CD14-positive monocyte (primary cell): ENCODE measurements at regions not wholly inside any gene's neighbourhood (a gene's known extent, or its start where the extent isn't known, plus 50 kb on each side); places are given as distances from the start of the nearest gene placed in this dataset.

Experiments used
- DNase-seq, 3 donors: peaks; one replicate each; pipeline ENCODE4 v3.0.0-alpha.2; 2011 to 2022
- H2AFZ ChIP-seq: 2 replicates; pipeline ENCODE4 v1.6.0; 2012; ENCODE audit warnings: mild to moderate bottlenecking, low read depth, low read length, inconsistent platforms; ENCODE audit not compliant: insufficient read depth, poor library complexity, severe bottlenecking
- H3K27ac ChIP-seq, 2 donors: 1 replicate in 1 of 2; 2 replicates in 1 of 2; pipeline ENCODE4 v1.5.1; 2012 to 2013; ENCODE audit warnings: low read length in 2 of 2, control low read depth in 1 of 2, inconsistent platforms in 1 of 2, low read depth in 1 of 2, mild to moderate bottlenecking in 1 of 2
- H3K27me3 ChIP-seq, 2 donors: one replicate each; pipeline versions ENCODE4 v1.6.0 to v1.6.1; 2011 to 2013; ENCODE audit warnings: low read length in 2 of 2; ENCODE audit not compliant: control insufficient read depth in 2 of 2, insufficient read depth in 2 of 2
- H3K36me3 ChIP-seq, 2 donors: replicated peaks in 1 of 2; 1 replicate in 1 of 2; 2 replicates in 1 of 2; pipeline versions ENCODE4 v1.5.1 to v1.6.1; 2012 to 2013; ENCODE audit warnings: low read length in 2 of 2, control low read depth in 1 of 2, inconsistent platforms in 1 of 2, mild to moderate bottlenecking in 1 of 2; ENCODE audit not compliant: insufficient read depth in 2 of 2, control insufficient read depth in 1 of 2
- H3K4me1 ChIP-seq, 2 donors: 1 replicate in 1 of 2; 2 replicates in 1 of 2; pipeline versions ENCODE4 v1.5.1 to v1.6.1; 2012 to 2013; ENCODE audit warnings: low read length in 2 of 2, control low read depth in 1 of 2, inconsistent platforms in 1 of 2, mild to moderate bottlenecking in 1 of 2, moderate library complexity in 1 of 2; ENCODE audit not compliant: insufficient read depth in 2 of 2, control insufficient read depth in 1 of 2
- H3K4me2 ChIP-seq: replicated peaks from 2 replicates; pipeline ENCODE3; 2012; ENCODE audit warnings: low read length, moderate library complexity, mild to moderate bottlenecking; ENCODE audit not compliant: poor library complexity, severe bottlenecking; ENCODE audit errors: extremely low read depth
- H3K4me3 ChIP-seq, 3 experiments: fragments of 200-600 bp in 1 of 3; sonication (generic) in 1 of 3; replicated peaks in 1 of 3; 1 replicate in 2 of 3; 2 replicates in 1 of 3; pipeline ENCODE4 v1.5.1; 2011 to 2013; ENCODE audit warnings: low read length in 3 of 3, mild to moderate bottlenecking in 3 of 3, control low read depth in 2 of 3, low read depth in 2 of 3, inconsistent platforms in 1 of 3, moderate library complexity in 1 of 3
- H3K79me2 ChIP-seq: 2 replicates; pipeline ENCODE4 v1.6.0; 2012; ENCODE audit warnings: mild to moderate bottlenecking, control low read depth, inconsistent platforms, low read length, moderate library complexity; ENCODE audit not compliant: insufficient read depth
- H3K9ac ChIP-seq: 2 replicates; pipeline ENCODE4 v1.6.0; 2017; ENCODE audit warnings: low read length, mild to moderate bottlenecking; ENCODE audit not compliant: insufficient read depth, poor library complexity, severe bottlenecking
- H3K9me3 ChIP-seq, 2 donors: replicated peaks in 1 of 2; 1 replicate in 1 of 2; 2 replicates in 1 of 2; pipeline versions ENCODE4 v1.5.1 to v1.6.1; 2012 to 2013; ENCODE audit warnings: low read length in 2 of 2, control low read depth in 1 of 2; ENCODE audit not compliant: control insufficient read depth in 1 of 2, insufficient read depth in 1 of 2
- H4K20me1 ChIP-seq: 2 replicates; pipeline ENCODE4 v1.6.0; 2012; ENCODE audit warnings: mild to moderate bottlenecking, low read length, control low read depth, moderate library complexity; ENCODE audit not compliant: insufficient read depth
- H3K27ac Mint-ChIP-seq, 7 donors: one replicate each; pipeline ENCODE4 v1.8.0; 2020; ENCODE audit warnings: mild to moderate bottlenecking in 7 of 7, mixed read lengths in 7 of 7, moderate library complexity in 6 of 7, inconsistent platforms in 2 of 7
- H3K27me3 Mint-ChIP-seq, 3 donors: one replicate each; pipeline ENCODE4 v1.8.0; 2021 to 2022; ENCODE audit warnings: low read depth in 3 of 3, mild to moderate bottlenecking in 3 of 3, mixed read lengths in 3 of 3, moderate library complexity in 3 of 3, inconsistent platforms in 1 of 3
- H3K36me3 Mint-ChIP-seq, 2 donors: one replicate each; pipeline ENCODE4 v1.8.0; 2020; ENCODE audit warnings: mixed read lengths in 2 of 2, inconsistent platforms in 1 of 2, mild to moderate bottlenecking in 1 of 2
- H3K4me1 Mint-ChIP-seq: one replicate; pipeline ENCODE4 v1.8.0; 2020; ENCODE audit warnings: mild to moderate bottlenecking, mixed read lengths
- H3K4me3 Mint-ChIP-seq, 2 donors: one replicate each; pipeline ENCODE4 v1.8.0; 2020; ENCODE audit warnings: mild to moderate bottlenecking in 2 of 2, mixed read lengths in 2 of 2, moderate library complexity in 1 of 2
- H3K9me3 Mint-ChIP-seq, 7 donors: one replicate each; pipeline ENCODE4 v1.8.0; 2020 to 2022; ENCODE audit warnings: mixed read lengths in 7 of 7, mild to moderate bottlenecking in 6 of 7, moderate library complexity in 6 of 7, inconsistent platforms in 2 of 7
- WGBS: methylation state at CpG from one replicate; pipeline ENCODE4 v1.1.5; 2013; ENCODE audit warnings: missing lambda C conversion rate; ENCODE audit not compliant: insufficient coverage; 5-methylcytosine and 5-hydroxymethylcytosine counted together
- intact Hi-C, 2 donors: fragments of 100-400 bp; cut with micrococcal nuclease; formaldehyde crosslinking; loops; one replicate each; pipeline versions ENCODE4 v1.15.0 to v1.15.1; 2023
- TF ChIP-seq, protein P1 (sequence below): fragments of 200-600 bp; IDR thresholded peaks from one replicate; pipeline ENCODE4 v1.8.0; 2022; ENCODE audit warnings: antibody characterized with exemption, mild to moderate bottlenecking

GRCh38 chr18:8975624-8976023 lies 126.9 kb upstream of the NDUFV2 start:
- Mint-ChIP-seq H3K36me3 (no peaks in the 10 kb centered on the region), H3K27me3 (peaks cover 3 to 7% (median 4%) of the 10 kb centered on the region in 3 donors), H3K27ac (no peak overlapping the region), H3K4me3 (no peak overlapping the region), H3K4me1 (no peaks in the 10 kb centered on the region), H3K9me3 (peaks cover 0 to 8% (median 4%) of the 10 kb centered on the region in 7 donors)
- Histone ChIP-seq H2AFZ (no peak overlapping the region), H3K9ac (no peak overlapping the region), H3K4me2 (no peak overlapping the region), H3K27me3 (no peaks in the 10 kb centered on the region), H4K20me1 (no peaks in the 10 kb centered on the region), H3K4me1 (no peaks in the 10 kb centered on the region), H3K79me2 (no peaks in the 10 kb centered on the region), H3K4me3 (no peak overlapping the region), H3K9me3 (no peaks in the 10 kb centered on the region), H3K36me3 (no peaks in the 10 kb centered on the region), H3K27ac (no peak overlapping the region)
- TF ChIP-seq, protein P1, sequence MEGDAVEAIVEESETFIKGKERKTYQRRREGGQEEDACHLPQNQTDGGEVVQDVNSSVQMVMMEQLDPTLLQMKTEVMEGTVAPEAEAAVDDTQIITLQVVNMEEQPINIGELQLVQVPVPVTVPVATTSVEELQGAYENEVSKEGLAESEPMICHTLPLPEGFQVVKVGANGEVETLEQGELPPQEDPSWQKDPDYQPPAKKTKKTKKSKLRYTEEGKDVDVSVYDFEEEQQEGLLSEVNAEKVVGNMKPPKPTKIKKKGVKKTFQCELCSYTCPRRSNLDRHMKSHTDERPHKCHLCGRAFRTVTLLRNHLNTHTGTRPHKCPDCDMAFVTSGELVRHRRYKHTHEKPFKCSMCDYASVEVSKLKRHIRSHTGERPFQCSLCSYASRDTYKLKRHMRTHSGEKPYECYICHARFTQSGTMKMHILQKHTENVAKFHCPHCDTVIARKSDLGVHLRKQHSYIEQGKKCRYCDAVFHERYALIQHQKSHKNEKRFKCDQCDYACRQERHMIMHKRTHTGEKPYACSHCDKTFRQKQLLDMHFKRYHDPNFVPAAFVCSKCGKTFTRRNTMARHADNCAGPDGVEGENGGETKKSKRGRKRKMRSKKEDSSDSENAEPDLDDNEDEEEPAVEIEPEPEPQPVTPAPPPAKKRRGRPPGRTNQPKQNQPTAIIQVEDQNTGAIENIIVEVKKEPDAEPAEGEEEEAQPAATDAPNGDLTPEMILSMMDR: no peak
- intact Hi-C loops: no loop called here
- WGBS: 72% methylated on average over 5 of the region's 7 CpGs
- no peak for DNase-seq

DNA sequence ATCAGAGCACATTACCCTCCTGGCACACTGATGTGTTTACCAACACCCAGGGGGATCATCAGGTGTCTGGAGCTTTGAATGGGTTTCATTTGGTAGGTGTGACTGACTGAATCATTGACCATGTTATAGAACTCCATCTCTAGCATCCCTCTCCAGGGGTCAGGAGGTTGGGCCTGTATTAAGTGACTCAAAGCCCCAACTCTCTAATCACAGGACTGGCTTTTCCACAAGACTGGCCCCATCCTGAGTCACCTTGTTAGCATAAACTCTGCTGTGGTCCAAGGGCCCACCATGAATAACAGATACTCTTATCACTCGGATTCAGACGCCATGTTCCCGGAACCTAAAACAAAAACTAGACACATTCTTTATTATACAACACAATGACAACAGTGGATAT lies 125.9 kb upstream of the NDUFV2 start:
- intact Hi-C loops: no loop called here
- Histone ChIP-seq H2AFZ (no peak overlapping the region), H4K20me1 (no peaks in the 10 kb centered on the region), H3K9me3 (no peaks in the 10 kb centered on the region), H3K4me2 (no peak overlapping the region), H3K9ac (no peak overlapping the region), H3K79me2 (no peaks in the 10 kb centered on the region), H3K4me1 (no peaks in the 10 kb centered on the region), H3K36me3 (no peaks in the 10 kb centered on the region), H3K27me3 (no peaks in the 10 kb centered on the region), H3K4me3 (no peak overlapping the region), H3K27ac (no peak overlapping the region)
- no peak for DNase-seq
- WGBS: no CpG with 5 or more reads among the region's 3 CpGs
- TF ChIP-seq, protein P1: no peak
- no peaks in the 10 kb centered on the region for H3K36me3 Mint-ChIP-seq
- peaks cover 2 to 7% (median 4%) of the 10 kb centered on the region in 3 donors for H3K27me3 Mint-ChIP-seq
- H3K4me1 Mint-ChIP-seq: no peaks in the 10 kb centered on the region
- no peak overlapping the region for H3K27ac Mint-ChIP-seq
- H3K9me3 Mint-ChIP-seq: peaks cover 0 to 8% (median 4%) of the 10 kb centered on the region in 7 donors
- no peak overlapping the region for H3K4me3 Mint-ChIP-seq
